Endothelial cell (in vitro differentiated cells): ENCODE measurements at regions not wholly inside any gene's neighbourhood (a gene's known extent, or its start where the extent isn't known, plus 50 kb on each side); places are given as distances from the start of the nearest gene placed in this dataset.
"Not testable (repeated sequence)": the region's sequence is repeated elsewhere in the genome, so short reads cannot be mapped to it uniquely, and the experiment has no call there.

ENCODE experiments used
- DNase-seq: peaks from one replicate; pipeline ENCODE4 v3.0.0; 2021; ENCODE audit warnings: low spot score
- H3K27ac Mint-ChIP-seq: one replicate; pipeline ENCODE4 v1.8.0; 2021; ENCODE audit warnings: mixed read lengths, inconsistent platforms; ENCODE audit not compliant: unreplicated experiment
- H3K27me3 Mint-ChIP-seq: one replicate; pipeline ENCODE4 v1.8.0; 2021; ENCODE audit warnings: mild to moderate bottlenecking, moderate library complexity, mixed read lengths, inconsistent platforms; ENCODE audit not compliant: unreplicated experiment
- H3K36me3 Mint-ChIP-seq: one replicate; pipeline ENCODE4 v1.8.0; 2021; ENCODE audit warnings: mild to moderate bottlenecking, low read depth, mixed read lengths, inconsistent platforms; ENCODE audit not compliant: unreplicated experiment
- H3K4me1 Mint-ChIP-seq: one replicate; pipeline ENCODE4 v1.8.0; 2021; ENCODE audit warnings: mild to moderate bottlenecking, mixed read lengths, inconsistent platforms; ENCODE audit not compliant: unreplicated experiment
- H3K4me3 Mint-ChIP-seq: one replicate; pipeline ENCODE4 v1.8.0; 2021; ENCODE audit warnings: mild to moderate bottlenecking, mixed read lengths, inconsistent platforms; ENCODE audit not compliant: unreplicated experiment
- H3K9me3 Mint-ChIP-seq: one replicate; pipeline ENCODE4 v1.8.0; 2021; ENCODE audit warnings: mixed read lengths, inconsistent platforms; ENCODE audit not compliant: unreplicated experiment
- CTCF ChIP-seq: fragments of 200-600 bp; sonication (generic); IDR thresholded peaks from one replicate; pipeline ENCODE4 v1.5.0; 2021; ENCODE audit warnings: antibody characterized with exemption; ENCODE audit not compliant: unreplicated experiment

GRCh38 chr3:145650170-145650569, 510.8 kb downstream of the PLOD2 start:
- H3K9me3 Mint-ChIP-seq = no peaks in the 10 kb centered on the region
- DNase-seq = no peak
- H3K27ac Mint-ChIP-seq = no peak overlapping the region
- no peaks in the 10 kb centered on the region for H3K27me3 Mint-ChIP-seq
- TF ChIP-seq CTCF = no peak
- H3K36me3 Mint-ChIP-seq = no peaks in the 10 kb centered on the region
- H3K4me3 Mint-ChIP-seq = no peak overlapping the region
- H3K4me1 Mint-ChIP-seq = no peaks in the 10 kb centered on the region

GRCh38 chr3:145671121-145671520, 489.9 kb downstream of the PLOD2 start:
- H3K36me3 Mint-ChIP-seq = no peaks in the 10 kb centered on the region

GRCh38 chr3:145673838-145674237, 487.1 kb downstream of the PLOD2 start:
- Mint-ChIP-seq H3K4me3 (no peak overlapping the region), H3K4me1 (peaks cover 6% of the 10 kb centered on the region), H3K36me3 (no peaks in the 10 kb centered on the region), H3K9me3 (no peaks in the 10 kb centered on the region), H3K27ac (no peak overlapping the region), H3K27me3 (no peaks in the 10 kb centered on the region)
- DNase-seq = no peak
- TF ChIP-seq CTCF = no peak

More at GRCh38 chr3:145671121-145671520, 489.9 kb downstream of the PLOD2 start:
- H3K4me1 Mint-ChIP-seq = peaks cover 6% of the 10 kb centered on the region
- peaks cover 2% of the 10 kb centered on the region for H3K27me3 Mint-ChIP-seq
- TF ChIP-seq CTCF = no peak
- no peak overlapping the region for H3K27ac Mint-ChIP-seq
- DNase-seq = no peak
- H3K4me3 Mint-ChIP-seq = no peak overlapping the region
- H3K9me3 Mint-ChIP-seq = no peaks in the 10 kb centered on the region

- no peaks in the 10 kb centered on the region for H3K36me3 Mint-ChIP-seq
- no peak overlapping the region for H3K4me3 Mint-ChIP-seq
- no peak for DNase-seq
- H3K9me3 Mint-ChIP-seq = no peaks in the 10 kb centered on the region
- TF ChIP-seq CTCF = no peak
- H3K27ac Mint-ChIP-seq = no peak overlapping the region
- H3K4me1 Mint-ChIP-seq = no peaks in the 10 kb centered on the region
- H3K27me3 Mint-ChIP-seq = no peaks in the 10 kb centered on the region
Measured at GRCh38 chr3:145678401-145678800, 482.6 kb downstream of the PLOD2 start.

GRCh38 chr3:145681181-145681580, 479.8 kb downstream of the PLOD2 start:
- Mint-ChIP-seq H3K27me3 (no peaks in the 10 kb centered on the region), H3K4me3 (no peak overlapping the region), H3K27ac (no peak overlapping the region), H3K4me1 (no peaks in the 10 kb centered on the region), H3K9me3 (no peaks in the 10 kb centered on the region), H3K36me3 (no peaks in the 10 kb centered on the region)
- no peak for TF ChIP-seq CTCF
- no peak for DNase-seq

GRCh38 chr3:145687978-145688377, 473.0 kb downstream of the PLOD2 start:
- H3K4me3 Mint-ChIP-seq, H3K27ac Mint-ChIP-seq, H3K4me1 Mint-ChIP-seq, H3K36me3 Mint-ChIP-seq, H3K9me3 Mint-ChIP-seq, DNase-seq, H3K27me3 Mint-ChIP-seq: not testable (repeated sequence)
